ENCODE measurements at regions not wholly inside any gene's neighbourhood (a gene's known extent, or its start where the extent isn't known, plus 50 kb on each side); places are given as distances from the start of the nearest gene placed in this dataset.

DNA sequence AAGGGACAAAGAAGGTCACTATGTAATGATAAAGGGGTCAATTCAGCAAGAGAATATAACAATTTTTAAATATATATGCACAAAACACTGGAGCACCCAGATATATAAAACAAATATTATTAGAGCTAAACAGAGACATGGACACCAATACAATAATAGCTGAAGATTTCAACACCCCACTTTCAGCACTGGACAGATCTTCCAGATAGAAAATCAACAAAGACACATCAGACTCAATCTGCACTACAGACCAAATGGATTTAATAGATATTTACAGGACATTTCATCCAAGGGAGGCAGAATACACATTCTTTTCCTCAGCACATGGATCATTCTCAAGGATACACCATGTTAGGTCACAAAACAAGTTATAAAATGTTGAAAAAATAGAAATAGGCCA lies 111.4 kb downstream of the SOX3 start:
- Histone ChIP-seq H3K27me3 (ENCODE audit: insufficient read depth, low read length) (no peaks in the 10 kb centered on the region), H3K79me2 (ENCODE audit: control insufficient read depth, insufficient read depth, low read length, unreplicated experiment) (no peaks in the 10 kb centered on the region), H3K27ac (ENCODE audit: low read depth, low read length) (no peak overlapping the region)

DNA sequence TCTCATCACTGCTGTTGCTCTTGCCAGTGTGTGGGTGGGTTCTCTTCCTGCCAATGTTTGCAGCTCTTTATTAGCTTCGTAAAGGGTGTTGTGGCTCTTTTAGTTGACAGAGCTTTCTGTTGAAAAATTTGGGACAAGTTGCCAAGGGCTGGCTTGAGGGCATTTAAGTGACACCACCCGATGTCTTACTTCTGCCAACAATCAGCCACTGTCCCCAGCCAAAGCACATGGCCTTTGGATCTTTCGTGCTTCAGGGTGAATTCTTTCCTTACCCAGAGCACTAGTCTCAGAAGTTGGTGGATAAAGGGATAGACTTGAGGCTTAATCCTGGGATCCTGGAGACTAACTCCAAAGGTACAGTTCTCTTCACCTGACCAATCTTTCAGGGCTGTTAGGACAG lies 113.6 kb downstream of the SOX3 start:
- Histone ChIP-seq H3K27me3 (ENCODE audit: insufficient read depth, low read length) (no peaks in the 10 kb centered on the region), H3K36me3 (ENCODE audit: insufficient read depth, low read length) (no peaks in the 10 kb centered on the region), H3K4me3 (ENCODE audit: low read depth, low read length) (no peak overlapping the region), H3K27ac (ENCODE audit: low read depth, low read length) (no peak overlapping the region), H2AFZ (ENCODE audit: low read length, unreplicated experiment) (no peak overlapping the region), H3K79me2 (ENCODE audit: control insufficient read depth, insufficient read depth, low read length, unreplicated experiment) (no peaks in the 10 kb centered on the region), H3K4me1 (ENCODE audit: control insufficient read depth, insufficient read depth, low read length, unreplicated experiment) (no peaks in the 10 kb centered on the region)

More for the DNA sequence above, 111.4 kb downstream of the SOX3 start:
- H3K4me3 ChIP-seq (ENCODE audit: low read depth, low read length): no peak overlapping the region
- H2AFZ ChIP-seq (ENCODE audit: low read length, unreplicated experiment): no peak overlapping the region
- no peaks in the 10 kb centered on the region for H3K4me1 ChIP-seq (ENCODE audit: control insufficient read depth, insufficient read depth, low read length, unreplicated experiment)
- no peaks in the 10 kb centered on the region for H3K36me3 ChIP-seq (ENCODE audit: insufficient read depth, low read length)

DNA sequence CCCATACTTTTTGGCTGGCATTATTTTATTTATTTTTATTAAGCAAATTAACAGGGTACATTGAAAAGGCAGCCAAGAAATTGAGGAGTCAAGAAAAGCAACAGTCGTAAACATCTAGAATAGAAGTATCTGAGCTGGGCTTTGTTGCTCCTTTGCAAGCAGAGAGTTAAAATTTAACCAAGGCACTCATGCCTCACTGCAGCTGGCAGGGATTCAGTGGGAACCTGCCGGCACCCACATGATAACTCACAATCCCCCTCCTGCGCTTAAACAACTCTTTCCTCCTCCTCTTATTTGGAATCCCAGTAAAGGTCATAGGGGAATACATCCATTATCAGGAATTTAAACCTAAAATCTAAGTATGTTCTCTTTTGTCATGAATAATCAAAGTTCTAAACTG lies 115.5 kb downstream of the SOX3 start:
- Histone ChIP-seq H3K4me1 (ENCODE audit: control insufficient read depth, insufficient read depth, low read length, unreplicated experiment) (no peaks in the 10 kb centered on the region), H3K79me2 (ENCODE audit: control insufficient read depth, insufficient read depth, low read length, unreplicated experiment) (no peaks in the 10 kb centered on the region), H3K27me3 (ENCODE audit: insufficient read depth, low read length) (no peaks in the 10 kb centered on the region), H3K4me3 (ENCODE audit: low read depth, low read length) (no peak overlapping the region), H3K36me3 (ENCODE audit: insufficient read depth, low read length) (no peaks in the 10 kb centered on the region), H2AFZ (ENCODE audit: low read length, unreplicated experiment) (no peak overlapping the region), H3K27ac (ENCODE audit: low read depth, low read length) (no peak overlapping the region)

DNA sequence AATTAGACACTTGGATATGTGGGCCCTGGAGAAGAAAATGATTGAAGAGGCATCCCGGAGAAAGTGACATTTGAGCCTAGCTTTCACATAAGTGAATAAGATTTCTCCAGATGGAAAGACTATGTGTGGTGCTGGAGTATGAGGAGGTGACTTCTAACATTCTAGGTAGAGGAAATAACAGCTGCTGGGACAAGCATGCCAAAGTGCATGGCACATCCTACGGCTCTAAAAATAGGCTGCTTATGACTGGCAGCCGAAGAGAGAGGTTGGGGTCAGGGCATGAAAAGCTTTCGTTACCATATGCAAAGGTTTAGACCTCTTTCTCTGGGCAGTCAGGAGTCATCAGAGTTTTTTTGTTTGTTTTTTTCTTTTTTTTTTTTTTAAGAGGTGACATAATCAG lies 142.0 kb downstream of the SOX3 start:
- Histone ChIP-seq H3K27ac (ENCODE audit: low read depth, low read length) (no peak overlapping the region), H2AFZ (ENCODE audit: low read length, unreplicated experiment) (no peak overlapping the region), H3K36me3 (ENCODE audit: insufficient read depth, low read length) (no peaks in the 10 kb centered on the region), H3K4me3 (ENCODE audit: low read depth, low read length) (no peak overlapping the region), H3K4me1 (ENCODE audit: control insufficient read depth, insufficient read depth, low read length, unreplicated experiment) (no peaks in the 10 kb centered on the region), H3K27me3 (ENCODE audit: insufficient read depth, low read length) (no peaks in the 10 kb centered on the region), H3K79me2 (ENCODE audit: control insufficient read depth, insufficient read depth, low read length, unreplicated experiment) (no peaks in the 10 kb centered on the region)

DNA sequence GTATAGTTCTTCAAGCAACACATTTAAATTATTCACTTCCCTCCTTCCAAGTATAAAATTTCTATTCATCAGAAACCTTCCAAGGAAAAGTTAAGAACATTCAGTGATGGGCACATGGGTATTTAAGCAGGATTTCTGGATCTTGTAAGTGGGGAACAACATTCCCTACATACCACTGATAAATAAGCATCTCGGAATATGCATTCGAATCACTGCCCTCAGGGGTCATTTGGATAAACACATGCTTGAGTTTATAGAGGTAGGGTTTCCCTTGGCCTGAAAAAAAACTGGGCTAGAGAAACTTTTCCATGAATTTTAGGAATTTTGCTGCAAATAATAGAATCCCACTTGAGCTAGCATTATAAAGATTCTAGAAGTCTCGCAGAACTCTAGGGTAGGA lies 143.9 kb downstream of the SOX3 start:
- Histone ChIP-seq H3K27ac (ENCODE audit: low read depth, low read length) (no peak overlapping the region), H2AFZ (ENCODE audit: low read length, unreplicated experiment) (no peak overlapping the region), H3K4me1 (ENCODE audit: control insufficient read depth, insufficient read depth, low read length, unreplicated experiment) (no peaks in the 10 kb centered on the region), H3K4me3 (ENCODE audit: low read depth, low read length) (no peak overlapping the region), H3K27me3 (ENCODE audit: insufficient read depth, low read length) (no peaks in the 10 kb centered on the region), H3K36me3 (ENCODE audit: insufficient read depth, low read length) (no peaks in the 10 kb centered on the region), H3K79me2 (ENCODE audit: control insufficient read depth, insufficient read depth, low read length, unreplicated experiment) (no peaks in the 10 kb centered on the region)

DNA sequence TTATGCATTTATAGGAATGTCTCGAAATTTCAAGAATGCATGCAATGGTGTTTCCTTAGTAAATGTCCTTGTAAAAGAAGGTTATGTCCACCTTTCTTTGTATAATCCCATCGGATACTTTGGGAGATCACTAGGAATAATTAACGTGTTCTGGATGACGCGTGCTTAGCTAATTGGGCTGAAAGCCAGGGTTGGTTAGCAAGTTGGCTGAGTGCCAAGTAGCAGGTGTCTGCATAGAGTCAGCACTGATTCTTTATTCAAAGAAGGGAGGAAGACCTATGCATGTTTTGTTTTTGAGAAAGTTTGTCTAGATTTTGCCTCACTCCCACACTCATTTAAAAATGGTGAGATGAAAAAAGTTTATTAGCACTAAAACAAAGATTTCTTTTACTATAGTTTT lies 144.6 kb downstream of the SOX3 start:
- H3K27me3 ChIP-seq (ENCODE audit: insufficient read depth, low read length): no peaks in the 10 kb centered on the region
- no peaks in the 10 kb centered on the region for H3K79me2 ChIP-seq (ENCODE audit: control insufficient read depth, insufficient read depth, low read length, unreplicated experiment)
- no peaks in the 10 kb centered on the region for H3K36me3 ChIP-seq (ENCODE audit: insufficient read depth, low read length)
- no peak overlapping the region for H3K27ac ChIP-seq (ENCODE audit: low read depth, low read length)
- no peak overlapping the region for H2AFZ ChIP-seq (ENCODE audit: low read length, unreplicated experiment)
- no peak overlapping the region for H3K4me3 ChIP-seq (ENCODE audit: low read depth, low read length)
- no peaks in the 10 kb centered on the region for H3K4me1 ChIP-seq (ENCODE audit: control insufficient read depth, insufficient read depth, low read length, unreplicated experiment)

DNA sequence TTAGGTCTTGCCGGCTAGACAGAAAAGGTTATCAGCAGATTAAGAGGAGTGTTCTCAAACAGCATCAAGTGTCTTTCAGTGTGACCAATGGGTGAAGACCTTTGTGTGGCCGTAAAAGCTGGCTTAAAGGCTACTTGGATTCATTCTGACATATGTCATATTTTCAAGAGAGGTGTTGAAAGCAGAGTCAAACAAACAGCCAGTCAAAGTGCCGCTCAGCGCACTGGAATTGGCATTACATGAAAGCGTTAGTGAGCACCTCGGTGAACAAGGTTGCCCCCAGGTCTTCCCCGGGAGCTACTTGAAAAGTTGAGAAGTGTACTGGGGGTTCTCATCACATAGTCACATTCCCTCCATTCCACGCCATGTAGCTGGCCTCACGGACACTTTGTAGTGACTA lies 148.9 kb downstream of the SOX3 start:
- Histone ChIP-seq H3K27me3 (ENCODE audit: insufficient read depth, low read length) (no peaks in the 10 kb centered on the region), H3K27ac (ENCODE audit: low read depth, low read length) (no peak overlapping the region), H3K79me2 (ENCODE audit: control insufficient read depth, insufficient read depth, low read length, unreplicated experiment) (no peaks in the 10 kb centered on the region), H3K4me1 (ENCODE audit: control insufficient read depth, insufficient read depth, low read length, unreplicated experiment) (no peaks in the 10 kb centered on the region), H3K36me3 (ENCODE audit: insufficient read depth, low read length) (no peaks in the 10 kb centered on the region), H3K4me3 (ENCODE audit: low read depth, low read length) (no peak overlapping the region), H2AFZ (ENCODE audit: low read length, unreplicated experiment) (no peak overlapping the region)

DNA sequence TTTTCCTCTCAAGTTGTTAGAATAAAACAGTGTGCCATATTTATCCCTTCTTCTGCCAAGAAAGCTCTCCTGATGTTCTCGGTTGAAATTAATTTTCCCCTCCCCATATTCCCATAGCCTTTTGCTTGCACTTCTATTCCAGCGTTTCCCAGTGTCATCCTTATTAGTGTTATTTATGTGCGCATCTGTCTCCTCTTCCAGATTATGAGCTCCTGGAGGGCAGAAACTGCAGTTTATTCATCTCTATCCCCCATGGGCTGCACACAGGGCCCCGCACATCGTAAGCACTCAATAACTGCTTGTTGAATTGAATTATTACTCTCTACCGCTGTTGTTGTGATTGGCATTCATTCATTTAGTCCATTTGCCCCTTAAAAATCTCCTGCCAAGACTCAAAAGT lies 149.4 kb downstream of the SOX3 start:
- no peak overlapping the region for H3K27ac ChIP-seq (ENCODE audit: low read depth, low read length)
- no peaks in the 10 kb centered on the region for H3K4me1 ChIP-seq (ENCODE audit: control insufficient read depth, insufficient read depth, low read length, unreplicated experiment)
- no peak overlapping the region for H3K4me3 ChIP-seq (ENCODE audit: low read depth, low read length)
- no peaks in the 10 kb centered on the region for H3K79me2 ChIP-seq (ENCODE audit: control insufficient read depth, insufficient read depth, low read length, unreplicated experiment)
- no peaks in the 10 kb centered on the region for H3K27me3 ChIP-seq (ENCODE audit: insufficient read depth, low read length)
- no peak overlapping the region for H2AFZ ChIP-seq (ENCODE audit: low read length, unreplicated experiment)
- no peaks in the 10 kb centered on the region for H3K36me3 ChIP-seq (ENCODE audit: insufficient read depth, low read length)

DNA sequence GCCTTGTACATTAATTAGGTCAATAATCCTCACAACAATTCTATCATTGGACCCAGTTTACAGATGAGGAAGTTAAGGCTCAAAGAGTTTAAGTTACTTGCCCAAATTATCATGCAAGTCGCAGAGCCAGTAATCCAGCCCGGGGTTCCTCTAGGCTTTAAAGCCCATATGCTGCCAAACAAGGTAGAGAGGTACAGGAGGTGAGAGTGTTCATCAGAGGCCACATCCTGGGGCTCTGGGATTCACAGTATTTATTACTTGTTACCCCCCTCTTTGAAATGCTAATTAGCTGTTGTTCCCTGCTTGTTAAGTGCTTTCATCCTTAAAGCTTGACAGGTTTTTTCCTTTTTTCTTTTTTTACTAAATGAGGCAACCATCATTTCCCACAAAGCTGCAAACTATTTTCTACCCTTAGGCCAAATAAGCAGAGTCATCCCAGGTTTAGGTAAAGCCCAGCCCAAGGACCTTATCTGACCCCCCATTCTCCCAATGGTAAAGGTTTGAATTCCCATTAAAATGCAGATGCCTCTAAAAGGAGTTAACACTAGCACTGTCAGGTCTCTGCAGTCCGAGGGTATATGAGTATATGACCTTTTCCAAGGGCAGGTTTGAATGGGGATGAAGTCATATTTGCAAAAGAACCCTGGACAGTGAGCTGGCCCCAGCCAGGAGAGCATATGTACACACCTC lies 150.3 kb downstream of the SOX3 start:
- Histone ChIP-seq H3K27ac (ENCODE audit: low read depth, low read length) (no peak overlapping the region), H3K4me3 (ENCODE audit: low read depth, low read length) (no peak overlapping the region), H3K27me3 (ENCODE audit: insufficient read depth, low read length) (no peaks in the 10 kb centered on the region), H3K4me1 (ENCODE audit: control insufficient read depth, insufficient read depth, low read length, unreplicated experiment) (no peaks in the 10 kb centered on the region), H3K79me2 (ENCODE audit: control insufficient read depth, insufficient read depth, low read length, unreplicated experiment) (no peaks in the 10 kb centered on the region), H3K36me3 (ENCODE audit: insufficient read depth, low read length) (no peaks in the 10 kb centered on the region), H2AFZ (ENCODE audit: low read length, unreplicated experiment) (no peak overlapping the region)

DNA sequence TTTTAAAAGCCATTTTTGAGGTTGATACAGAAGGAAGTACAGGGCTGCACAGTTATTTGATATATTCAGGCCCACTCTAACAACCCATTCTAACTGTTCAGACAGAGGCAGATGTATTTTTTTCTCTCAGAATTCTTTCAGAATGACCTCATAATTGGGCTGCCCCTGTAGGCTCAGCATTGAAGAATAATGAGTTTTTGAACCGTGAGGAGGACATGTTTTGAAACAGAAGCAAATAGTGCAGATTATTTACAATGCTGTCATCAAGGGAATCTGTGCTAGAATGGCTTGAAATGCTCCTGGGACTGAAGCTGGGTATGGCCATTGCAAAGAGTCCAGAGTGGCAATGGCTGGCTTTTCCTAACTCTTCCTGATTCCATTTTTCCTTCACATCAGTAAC lies 158.1 kb downstream of the SOX3 start:
- H3K79me2 ChIP-seq (ENCODE audit: control insufficient read depth, insufficient read depth, low read length, unreplicated experiment): no peaks in the 10 kb centered on the region
- no peaks in the 10 kb centered on the region for H3K36me3 ChIP-seq (ENCODE audit: insufficient read depth, low read length)
- no peak overlapping the region for H3K27ac ChIP-seq (ENCODE audit: low read depth, low read length)
- H3K4me3 ChIP-seq (ENCODE audit: low read depth, low read length): no peak overlapping the region
- no peak overlapping the region for H2AFZ ChIP-seq (ENCODE audit: low read length, unreplicated experiment)
- H3K27me3 ChIP-seq (ENCODE audit: insufficient read depth, low read length): no peaks in the 10 kb centered on the region
- H3K4me1 ChIP-seq (ENCODE audit: control insufficient read depth, insufficient read depth, low read length, unreplicated experiment): no peaks in the 10 kb centered on the region

DNA sequence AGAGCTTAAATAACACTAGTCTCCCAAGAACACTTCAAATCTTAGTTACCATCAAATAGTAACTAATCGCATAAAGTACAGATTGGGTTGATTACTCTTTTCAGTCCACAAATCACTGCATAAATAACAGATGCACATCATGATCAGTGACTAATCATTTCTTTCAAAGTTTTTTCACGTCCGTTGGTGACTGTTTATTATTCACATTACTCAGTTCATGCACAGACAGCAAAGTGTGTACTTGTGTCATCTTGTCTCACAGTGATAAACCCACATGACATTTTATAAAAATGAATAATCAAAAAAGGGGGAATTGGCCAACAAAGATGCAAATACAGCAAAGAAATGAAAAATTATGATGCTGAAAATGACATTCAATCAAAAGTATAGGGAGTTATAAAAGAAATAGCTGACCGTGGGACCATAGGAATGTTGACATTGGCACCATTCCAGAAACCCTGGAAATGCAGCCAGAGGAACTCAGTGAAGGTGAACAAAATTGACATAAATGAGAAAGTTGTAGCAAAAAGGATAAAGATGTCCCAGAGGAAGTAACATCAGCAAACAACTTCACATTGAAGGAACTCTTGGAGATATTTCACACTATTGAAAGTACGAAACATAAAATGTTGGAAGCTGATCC lies 161.5 kb downstream of the SOX3 start:
- no peaks in the 10 kb centered on the region for H3K4me1 ChIP-seq (ENCODE audit: control insufficient read depth, insufficient read depth, low read length, unreplicated experiment)
- no peak overlapping the region for H2AFZ ChIP-seq (ENCODE audit: low read length, unreplicated experiment)
- H3K79me2 ChIP-seq (ENCODE audit: control insufficient read depth, insufficient read depth, low read length, unreplicated experiment): no peaks in the 10 kb centered on the region
- H3K36me3 ChIP-seq (ENCODE audit: insufficient read depth, low read length): no peaks in the 10 kb centered on the region
- no peak overlapping the region for H3K27ac ChIP-seq (ENCODE audit: low read depth, low read length)
- H3K27me3 ChIP-seq (ENCODE audit: insufficient read depth, low read length): no peaks in the 10 kb centered on the region
- no peak overlapping the region for H3K4me3 ChIP-seq (ENCODE audit: low read depth, low read length)
